ENCODE measurements at regions not wholly inside any gene's neighbourhood (a gene's known extent, or its start where the extent isn't known, plus 50 kb on each side); places are given as distances from the start of the nearest gene placed in this dataset.
"Not testable (repeated sequence)": the region's sequence is repeated elsewhere in the genome, so short reads cannot be mapped to it uniquely, and the experiment has no call there.

DNA sequence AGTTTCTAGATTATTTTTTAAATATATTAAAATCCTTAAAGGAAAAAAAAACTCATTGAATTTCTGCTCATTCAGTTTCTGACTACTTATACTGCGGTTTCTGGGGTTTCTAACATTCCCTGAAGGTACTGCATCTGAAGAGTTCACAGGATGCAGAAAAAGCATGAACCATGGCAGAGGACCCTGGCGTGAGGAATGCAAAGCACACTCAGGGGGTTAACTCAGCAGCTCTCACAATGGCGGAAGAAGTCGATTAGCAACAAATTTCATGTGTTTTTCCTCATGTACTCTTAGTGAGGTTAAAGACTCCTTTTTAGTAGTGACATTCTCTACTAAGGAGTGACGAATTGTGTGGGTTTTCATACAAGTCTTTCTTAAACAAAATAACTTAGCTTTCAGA, 975.6 kb downstream of the NCAM2 start:
- no peak for DNase-seq (ENCODE audit: low read depth in 3 of 3, low spot score in 2 of 3)

DNA sequence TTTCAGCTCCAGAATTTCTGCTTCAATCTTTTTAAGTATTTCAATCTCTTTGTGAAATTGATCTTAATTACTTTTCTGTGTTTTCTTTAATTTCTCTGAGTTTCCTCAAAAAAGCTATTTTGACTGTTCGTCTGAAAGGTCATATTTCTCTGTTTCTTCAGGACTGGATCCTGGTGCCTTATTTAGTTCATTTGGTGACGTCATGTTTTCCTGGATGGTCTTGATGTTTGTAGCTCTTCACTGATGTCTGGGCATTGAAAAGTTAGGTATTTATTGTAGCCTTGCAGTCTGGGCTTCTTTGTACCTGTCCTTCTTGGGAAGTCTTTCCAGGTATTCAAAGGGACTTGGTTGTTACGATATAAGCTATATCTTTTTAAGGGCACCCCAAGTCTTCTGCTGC, 998.7 kb downstream of the NCAM2 start:
- DNase-seq (ENCODE audit: low read depth in 3 of 3, low spot score in 2 of 3), result no peak

DNA sequence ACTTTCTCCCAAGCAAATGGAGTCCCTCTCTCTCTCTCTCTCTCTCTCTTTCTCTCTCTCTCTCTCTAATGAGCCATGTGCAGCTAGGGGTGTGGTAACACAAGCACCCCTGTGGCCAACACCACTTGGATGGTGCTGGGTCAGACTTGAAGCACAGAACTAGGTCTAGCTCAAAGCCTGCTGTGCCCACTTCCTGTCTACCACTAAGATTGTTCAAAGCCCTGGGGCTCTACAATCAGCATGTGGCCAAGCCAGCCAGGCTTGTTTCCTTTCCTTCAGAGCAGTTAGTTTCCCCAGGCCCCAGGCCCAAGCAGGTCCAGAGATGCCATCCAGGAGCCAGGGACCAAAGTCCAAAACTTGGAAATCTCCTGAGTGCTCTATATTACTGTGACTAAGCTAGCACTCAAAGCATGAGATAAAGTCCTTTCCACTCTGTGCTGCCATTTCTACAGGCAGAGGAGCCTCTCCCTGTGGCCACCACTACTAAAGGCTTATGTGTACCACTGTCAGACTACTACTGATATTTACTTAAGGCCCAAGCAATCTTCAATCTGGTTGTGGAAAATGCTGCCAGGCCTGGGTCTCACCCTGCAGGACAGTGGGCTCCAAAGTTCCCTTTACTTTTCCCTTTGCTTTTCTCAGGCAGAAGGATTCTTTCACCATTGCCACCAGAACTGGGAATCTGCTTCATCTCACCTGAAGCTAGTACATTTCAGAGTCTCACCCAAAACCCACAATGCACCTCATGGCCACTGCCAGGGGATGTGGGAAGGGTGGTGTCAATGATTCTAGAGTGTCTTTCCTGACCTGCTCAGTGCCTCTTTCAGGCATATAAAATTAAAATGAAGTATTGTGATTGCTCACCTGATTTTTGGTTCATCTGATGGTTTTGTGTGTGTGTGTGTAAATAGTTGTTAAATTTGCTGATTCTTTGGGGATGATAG, 999.5 kb downstream of the NCAM2 start:
- no peak for DNase-seq (ENCODE audit: low read depth in 3 of 3, low spot score in 2 of 3)

DNA sequence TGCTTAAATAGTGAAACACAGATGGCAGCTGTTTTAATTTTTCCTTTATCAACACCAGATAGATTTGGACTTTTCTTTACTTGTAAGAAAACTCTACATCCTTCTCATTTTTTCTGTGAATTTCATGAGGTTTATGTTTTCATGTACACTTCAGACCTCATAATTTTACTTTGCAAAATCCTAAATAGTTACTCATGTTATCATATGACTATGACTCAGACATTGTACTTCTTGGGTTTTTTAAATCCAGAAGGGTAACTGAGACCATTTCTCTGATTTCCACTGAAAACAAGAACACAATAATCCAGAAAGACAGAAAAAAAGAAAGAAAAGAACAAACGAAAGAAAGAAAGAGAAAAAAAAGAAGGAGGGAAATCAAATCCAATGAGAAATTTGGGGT, 1021.6 kb downstream of the NCAM2 start:
- DNase-seq (ENCODE audit: low read depth in 3 of 3, low spot score in 2 of 3), result no peak

DNA sequence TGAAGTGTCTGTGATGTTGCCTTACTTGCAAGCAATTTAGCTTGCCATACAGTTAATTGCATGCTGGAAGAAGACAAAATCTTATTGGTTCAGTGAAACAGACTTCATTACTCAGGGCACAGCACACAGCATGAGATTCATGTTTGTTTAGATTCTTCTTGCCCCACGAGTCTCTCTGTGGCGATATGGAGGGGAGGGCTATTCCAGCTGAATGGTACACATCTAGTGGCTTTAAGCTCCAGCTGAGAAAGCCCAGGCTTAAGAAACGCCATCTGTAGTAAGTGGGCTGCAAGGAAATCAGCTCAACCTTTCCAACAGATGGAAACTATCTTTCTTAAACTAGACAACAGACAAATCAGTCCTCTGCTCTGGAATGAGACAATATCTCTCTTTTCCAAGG, 1022.0 kb downstream of the NCAM2 start:
- no peak for DNase-seq (ENCODE audit: low read depth in 3 of 3, low spot score in 2 of 3)

DNA sequence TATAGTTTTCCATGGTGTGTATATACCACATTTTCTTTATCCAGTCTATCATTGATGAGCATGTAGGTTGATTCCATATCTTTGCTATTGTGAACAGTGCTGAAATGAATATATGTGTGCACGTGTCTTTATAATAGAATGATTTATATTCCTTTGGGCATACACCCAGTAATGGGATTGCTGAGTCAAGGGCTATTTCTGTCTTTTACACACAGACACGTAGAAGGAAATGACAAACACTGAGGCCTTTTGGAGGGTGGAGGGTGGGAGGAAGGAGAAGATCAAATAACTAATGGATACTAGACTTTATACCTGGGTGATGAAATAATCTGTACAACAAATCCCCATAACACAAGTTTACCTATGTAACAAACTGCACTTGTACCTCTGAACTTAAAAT, 1025.7 kb downstream of the NCAM2 start:
- not testable (repeated sequence) for DNase-seq (ENCODE audit: low read depth in 3 of 3, low spot score in 2 of 3)

DNA sequence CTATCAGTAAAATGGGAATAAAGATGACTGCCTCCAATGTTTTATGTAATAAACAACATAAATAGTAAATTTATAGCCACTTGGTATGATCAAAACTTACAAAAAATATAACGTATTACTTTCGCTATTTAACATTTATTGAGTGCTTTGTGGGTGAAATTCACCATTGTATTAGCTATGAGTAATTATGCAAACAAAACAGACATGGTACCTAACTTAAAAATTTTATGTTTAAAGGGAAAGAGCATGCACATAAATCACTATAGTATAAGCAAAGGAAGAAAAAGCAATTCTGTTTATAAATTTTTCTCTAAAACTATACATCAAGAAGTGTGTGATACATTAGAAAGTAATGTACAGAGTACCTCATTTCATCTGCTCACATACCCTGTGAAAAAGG, 1046.2 kb downstream of the NCAM2 start:
- no peak for DNase-seq (ENCODE audit: low read depth in 3 of 3, low spot score in 2 of 3)

DNA sequence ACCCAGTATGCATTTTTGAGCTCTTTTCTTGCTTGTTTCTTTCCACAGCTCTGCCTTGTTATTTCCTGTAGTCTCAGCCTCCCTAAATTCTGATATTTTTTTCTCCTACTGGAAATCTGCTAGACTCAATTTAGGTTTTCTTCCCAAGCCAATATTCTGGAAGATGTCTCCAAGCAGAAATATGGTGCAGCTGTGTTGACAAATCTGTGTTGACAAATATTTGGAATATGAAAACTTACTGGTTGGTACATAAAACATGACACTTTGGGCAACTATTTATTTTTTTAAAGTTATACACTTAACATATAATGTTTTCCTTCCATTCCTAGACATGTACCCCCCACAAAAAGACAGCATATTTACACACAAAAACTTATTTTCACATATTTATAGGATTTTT, 1048.4 kb downstream of the NCAM2 start:
- DNase-seq (ENCODE audit: low read depth in 3 of 3, low spot score in 2 of 3), result no peak

DNA sequence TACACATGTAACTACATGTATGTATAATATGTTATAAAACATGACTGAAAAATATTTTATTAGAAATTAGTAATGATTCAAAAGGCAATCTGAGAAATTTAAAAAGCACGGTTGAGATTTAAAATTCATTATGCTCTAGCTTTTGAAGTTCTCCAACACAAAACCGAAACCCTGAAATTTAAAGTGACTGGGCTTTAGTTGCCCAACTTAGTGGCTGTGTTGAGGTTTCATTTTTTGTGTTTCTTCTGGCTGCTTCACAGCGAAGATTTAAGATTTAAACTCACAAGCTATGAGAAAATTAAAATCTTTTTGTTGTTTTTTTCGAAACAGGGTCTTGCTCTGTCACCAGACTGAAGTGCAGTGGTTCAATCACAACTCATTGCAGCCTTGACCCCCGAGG, 1058.7 kb downstream of the NCAM2 start:
- no peak for DNase-seq (ENCODE audit: low read depth in 3 of 3, low spot score in 2 of 3)

DNA sequence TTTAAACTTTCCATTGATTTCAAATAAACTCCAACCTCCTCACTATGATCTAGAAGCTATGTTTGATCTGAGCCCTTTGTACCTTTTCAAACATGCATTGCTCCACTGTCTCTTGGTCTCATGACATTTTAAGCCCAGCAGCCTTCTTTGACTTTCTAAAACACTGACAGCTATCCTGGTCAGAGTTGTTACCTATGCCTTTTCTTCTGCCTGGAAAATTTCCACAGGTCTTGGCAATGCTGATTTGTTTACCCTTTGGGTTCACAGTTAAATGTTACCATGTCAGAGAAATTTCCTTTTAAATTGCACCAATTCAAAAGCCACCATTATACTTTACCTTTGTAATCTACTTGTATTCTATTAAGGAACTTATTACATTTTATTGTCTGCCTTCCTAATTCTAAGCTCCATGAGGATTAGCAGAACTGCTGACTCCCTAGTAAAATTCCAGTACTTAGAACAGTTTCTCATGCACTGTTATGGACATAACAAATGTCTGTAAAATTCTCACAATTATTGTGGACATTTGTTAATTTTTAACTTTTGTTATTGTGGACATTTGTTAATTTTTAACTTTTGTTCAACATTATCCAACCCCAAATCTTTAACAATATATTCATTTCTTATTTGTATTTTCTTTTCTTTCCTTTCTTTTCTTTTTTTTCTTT, 1064.4 kb downstream of the NCAM2 start:
- no peak for DNase-seq (ENCODE audit: low read depth in 3 of 3, low spot score in 2 of 3)

DNA sequence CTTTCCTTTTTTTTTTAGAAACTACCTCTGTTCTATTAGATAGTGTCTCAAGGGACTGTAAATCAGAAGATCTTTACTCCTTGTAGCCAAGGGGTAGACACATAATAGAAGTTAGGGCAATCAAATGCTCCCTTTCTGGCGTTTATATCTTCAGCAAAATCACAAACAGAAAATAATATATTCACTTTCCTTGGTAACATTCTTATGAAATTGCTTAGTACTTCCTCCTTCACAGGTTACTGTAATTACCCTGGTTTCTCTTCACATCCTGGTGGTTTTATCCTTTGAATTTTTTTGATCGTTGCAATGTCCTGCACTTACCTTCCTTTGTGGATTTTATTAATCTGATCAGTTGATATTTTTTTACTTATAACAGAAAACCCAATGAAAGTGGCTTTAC, 1064.9 kb downstream of the NCAM2 start:
- no peak for DNase-seq (ENCODE audit: low read depth in 3 of 3, low spot score in 2 of 3)

DNA sequence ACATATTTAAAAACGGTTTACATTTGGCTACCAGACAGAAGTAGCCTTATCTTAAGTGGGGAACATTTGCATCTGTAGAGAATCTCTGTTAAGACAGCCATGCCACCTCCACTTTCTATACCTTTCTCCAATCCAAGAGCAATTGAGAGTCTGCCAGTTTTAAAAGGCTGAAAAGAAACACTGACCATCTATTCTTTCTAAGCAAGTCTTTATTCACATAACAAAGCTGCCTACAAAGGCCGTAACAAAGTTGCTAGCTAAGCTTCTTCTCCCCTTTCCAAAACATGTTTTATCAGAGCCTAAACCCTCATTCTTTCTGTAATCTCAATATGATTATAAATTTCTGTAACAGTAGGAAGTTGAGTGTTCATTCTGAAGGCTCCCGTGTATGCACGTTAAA, 1078.3 kb downstream of the NCAM2 start:
- DNase-seq (ENCODE audit: low read depth in 3 of 3, low spot score in 2 of 3), result no peak

DNA sequence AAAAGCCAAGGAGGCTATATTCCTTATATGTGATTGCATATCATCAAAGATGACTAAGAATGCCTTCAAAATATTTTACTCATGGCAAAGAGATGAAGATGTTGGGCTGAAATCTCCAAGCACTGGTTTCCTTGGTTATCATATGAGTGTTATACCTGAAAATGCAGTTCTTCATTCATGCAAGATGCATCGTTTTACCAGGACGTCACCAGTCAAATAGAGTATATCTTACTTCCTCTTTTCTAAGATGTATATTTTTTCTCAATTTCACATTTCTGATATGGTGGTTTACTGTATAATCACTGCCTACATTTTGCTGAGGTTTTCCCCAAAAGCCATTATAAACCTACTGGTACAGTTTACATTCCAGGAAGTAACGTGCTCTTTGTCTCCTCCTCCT, 1085.7 kb downstream of the NCAM2 start:
- no peak for DNase-seq (ENCODE audit: low read depth in 3 of 3, low spot score in 2 of 3)

DNA sequence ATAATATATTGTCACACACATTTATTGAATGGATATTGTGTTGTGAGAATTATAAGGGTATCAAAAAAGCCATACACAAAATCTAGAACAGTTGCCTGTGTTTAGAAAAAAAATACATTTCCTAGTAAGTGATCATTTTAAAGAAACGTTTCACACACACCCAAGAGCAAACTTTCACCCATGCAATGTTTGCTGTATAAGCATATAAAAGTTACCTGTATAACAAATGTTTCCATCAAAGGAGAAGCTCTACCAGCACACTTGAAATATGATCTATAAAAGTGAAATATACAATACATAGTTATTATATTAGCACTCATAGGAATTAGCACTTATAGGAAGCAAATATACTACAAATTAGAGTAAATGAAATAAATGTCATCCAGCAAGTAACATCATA, 1098.1 kb downstream of the NCAM2 start:
- no peak for DNase-seq (ENCODE audit: low read depth in 3 of 3, low spot score in 2 of 3)

DNA sequence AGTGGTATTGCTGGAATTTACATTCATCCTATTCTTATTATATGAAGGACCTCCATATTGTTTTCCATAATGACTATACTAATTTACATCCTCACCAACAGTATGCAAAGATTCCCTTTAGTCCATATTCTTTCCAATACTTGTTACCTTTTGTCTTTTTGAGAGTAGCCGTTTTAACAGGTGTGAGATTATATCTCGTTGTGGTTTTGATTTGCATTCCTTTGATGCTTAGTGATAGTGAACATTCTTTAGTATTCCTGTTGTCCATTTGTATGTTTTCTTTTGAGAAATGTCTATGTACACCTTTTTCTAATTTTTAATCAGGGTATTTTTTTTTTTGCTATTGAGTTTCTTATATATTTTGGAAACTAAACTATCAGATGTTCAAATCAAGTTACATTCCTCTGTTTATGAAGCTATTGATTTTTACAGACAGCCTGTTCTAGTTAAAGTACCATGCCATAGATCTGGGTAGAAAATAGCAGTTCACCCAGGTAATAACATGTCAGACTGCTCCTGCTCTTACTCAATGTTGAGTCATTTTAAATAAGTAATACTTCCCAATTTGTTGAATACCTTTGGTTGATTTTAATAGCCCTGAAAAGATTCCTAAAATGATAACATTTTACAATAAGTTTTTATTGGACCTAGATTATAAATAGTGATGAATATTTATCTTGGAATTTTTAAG, 1108.7 kb downstream of the NCAM2 start:
- no peak for DNase-seq (ENCODE audit: low read depth in 3 of 3, low spot score in 2 of 3)

DNA sequence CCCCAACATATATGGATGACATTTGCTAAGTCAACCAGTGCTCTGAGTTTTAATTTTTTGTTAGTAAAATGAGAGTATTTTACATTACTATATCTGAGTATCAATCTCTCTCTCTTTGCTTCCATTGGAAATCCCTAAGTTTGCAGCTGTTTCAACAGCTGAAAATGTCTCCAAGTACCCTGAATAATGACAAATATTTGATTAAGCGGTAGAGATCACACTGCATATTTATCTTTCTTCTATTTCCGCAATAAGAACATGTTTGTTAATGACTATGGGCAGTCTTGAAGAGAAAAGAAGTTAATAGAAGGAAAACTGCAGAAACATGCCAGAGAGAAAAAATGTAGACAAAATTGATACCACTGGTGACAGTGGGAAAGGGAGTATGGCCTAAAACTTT, 1117.5 kb downstream of the NCAM2 start:
- DNase-seq (ENCODE audit: low read depth in 3 of 3, low spot score in 2 of 3), result no peak

DNA sequence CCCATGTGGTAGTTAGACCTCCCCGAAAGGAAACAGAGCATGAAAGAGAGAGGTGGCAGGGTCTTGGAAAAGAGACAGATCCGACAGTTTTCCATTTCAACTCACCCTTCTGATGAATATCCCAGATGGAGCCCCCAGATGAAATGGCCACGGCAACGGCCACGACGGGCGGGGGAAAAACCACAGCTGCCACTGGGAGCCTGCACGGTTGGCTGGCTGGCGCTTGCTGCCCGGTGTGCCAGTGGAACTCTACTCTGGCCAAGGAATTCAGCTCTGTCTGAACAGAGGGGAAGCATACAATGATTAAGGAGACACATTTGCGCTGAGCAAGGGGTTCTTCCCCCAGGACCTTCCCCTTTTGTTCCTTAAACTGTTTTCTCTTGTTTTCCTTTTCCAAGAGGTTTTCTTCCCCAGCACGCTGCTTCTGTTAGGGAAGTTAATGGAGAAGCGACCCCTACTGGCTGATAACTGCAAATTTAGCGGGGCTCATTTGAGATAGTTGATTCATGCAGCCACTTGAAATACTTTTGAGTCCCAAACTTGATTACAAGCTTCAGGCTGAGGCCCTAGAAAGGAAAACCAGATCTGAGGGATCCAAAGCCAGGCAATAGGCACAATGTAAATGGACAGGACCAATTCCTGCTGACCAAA, 1122.5 kb downstream of the NCAM2 start:
- DNase-seq (ENCODE audit: low read depth in 3 of 3, low spot score in 2 of 3), result no peak

DNA sequence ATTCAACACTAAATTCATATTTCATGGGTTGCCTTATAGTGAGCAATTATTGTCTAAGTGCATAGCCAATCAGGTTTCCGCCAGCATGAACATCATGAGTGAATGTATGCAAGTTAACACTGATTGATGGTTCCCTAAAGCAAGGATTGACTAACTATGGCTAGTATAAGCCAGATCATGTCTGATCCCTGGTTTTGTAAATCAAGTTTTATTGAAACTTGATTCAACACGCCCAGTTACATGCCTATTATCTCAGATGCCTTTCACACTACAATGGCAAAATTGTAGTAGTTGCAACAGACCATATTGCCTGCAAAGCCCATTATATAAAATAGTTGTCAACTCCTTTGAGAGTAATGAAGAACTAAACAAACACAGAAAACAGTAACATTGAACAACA, 1127.4 kb downstream of the NCAM2 start:
- DNase-seq (ENCODE audit: low read depth in 3 of 3, low spot score in 2 of 3), result no peak

DNA sequence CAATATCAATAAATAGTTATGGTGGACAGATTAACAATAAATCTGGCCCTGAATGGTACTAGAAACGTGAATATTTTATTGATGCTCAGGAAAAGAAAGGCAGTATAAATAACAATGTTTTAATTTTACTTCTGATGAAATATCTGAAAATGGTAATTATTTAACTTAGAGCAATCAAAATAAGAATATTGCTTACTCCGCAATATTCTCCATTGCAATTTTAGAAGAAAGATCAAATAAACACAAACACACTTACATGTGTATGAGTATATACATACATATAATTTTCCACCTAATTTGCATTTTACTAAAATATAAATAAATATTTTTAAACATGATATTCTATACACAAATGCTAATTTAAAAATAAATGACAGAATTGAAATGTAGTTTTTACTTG, 1130.5 kb downstream of the NCAM2 start:
- DNase-seq (ENCODE audit: low read depth in 3 of 3, low spot score in 2 of 3), result no peak

DNA sequence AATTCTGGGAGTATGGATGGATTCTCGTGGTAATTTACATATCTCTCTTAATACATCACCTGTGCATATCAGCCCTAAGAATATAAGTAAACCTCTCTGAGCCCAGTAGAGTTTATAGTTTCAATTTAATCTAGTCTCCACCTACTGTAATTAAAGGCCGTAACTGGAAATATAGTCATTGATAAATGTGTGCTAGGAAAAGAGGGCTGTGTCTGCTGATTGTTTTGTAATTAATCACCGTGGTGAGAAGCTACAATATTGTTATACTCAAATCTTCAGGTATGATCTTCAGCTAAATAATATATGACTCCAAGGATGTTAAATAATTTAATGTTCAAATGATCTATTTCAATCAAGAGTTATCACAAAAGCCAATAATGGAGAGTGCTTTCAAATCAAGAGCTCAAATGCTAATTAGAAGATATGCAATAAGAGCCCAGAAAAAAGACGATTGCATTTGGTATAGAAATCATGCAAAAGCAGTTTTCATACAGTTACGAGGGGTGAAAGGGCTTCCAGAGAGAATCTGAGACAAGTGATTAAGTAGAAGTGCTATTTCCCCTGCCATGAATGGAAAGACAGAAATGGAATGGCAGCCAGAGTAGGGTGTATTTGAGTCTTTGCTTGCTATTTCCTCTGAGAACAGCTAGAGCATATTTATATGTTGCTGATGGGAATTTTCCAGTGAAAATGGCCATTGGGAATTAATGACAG, 1134.3 kb downstream of the NCAM2 start:
- no peak for DNase-seq (ENCODE audit: low read depth in 3 of 3, low spot score in 2 of 3)

DNA sequence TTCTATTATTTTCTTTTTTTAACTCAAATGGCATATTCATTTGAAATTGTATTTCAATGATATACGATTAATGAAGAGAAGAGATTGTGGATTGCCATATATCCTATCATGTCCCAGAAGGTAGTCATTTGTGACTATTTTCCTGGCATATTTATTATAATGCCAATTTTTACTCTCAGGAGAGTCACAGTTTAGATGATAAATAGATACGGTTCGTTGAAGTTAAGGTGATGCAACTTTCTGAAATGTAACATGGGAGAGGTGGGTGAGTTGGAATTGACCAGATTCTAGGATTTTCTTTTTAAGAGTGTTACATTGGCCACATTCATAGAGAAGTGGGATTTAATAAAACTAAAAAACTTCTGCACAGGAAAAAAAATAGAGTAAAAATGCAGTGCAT, 1138.5 kb downstream of the NCAM2 start:
- no peak for DNase-seq (ENCODE audit: low read depth in 3 of 3, low spot score in 2 of 3)
